Stimulated activated memory B cell treated with anti-CD40 and anti-IgM and Interleukin-4, amounts not matched to agents 10 μg/mL and 1 μg/mL and 100 μg/mL, for 72 hours (primary cell): ENCODE measurements at regions not wholly inside any gene's neighbourhood (a gene's known extent, or its start where the extent isn't known, plus 50 kb on each side); places are given as distances from the start of the nearest gene placed in this dataset.

Experiments used
- ATAC-seq: fragments of 150-1000 bp; cut with Tn5 transposase; 2 replicates; pipeline ENCODE4 v1.10.0; 2021
- H3K27ac Mint-ChIP-seq: one replicate; pipeline ENCODE4 v1.8.0; 2022; ENCODE audit warnings: mild to moderate bottlenecking, mixed read lengths
- H3K27me3 Mint-ChIP-seq: one replicate; pipeline ENCODE4 v1.8.0; 2022; ENCODE audit warnings: mixed read lengths
- H3K36me3 Mint-ChIP-seq: one replicate; pipeline ENCODE4 v1.8.0; 2022; ENCODE audit warnings: mixed read lengths
- H3K4me1 Mint-ChIP-seq: one replicate; pipeline ENCODE4 v1.8.0; 2022; ENCODE audit warnings: mixed read lengths
- H3K4me3 Mint-ChIP-seq: one replicate; pipeline ENCODE4 v1.8.0; 2022; ENCODE audit warnings: mild to moderate bottlenecking, moderate library complexity, mixed read lengths
- H3K9me3 Mint-ChIP-seq: one replicate; pipeline ENCODE4 v1.8.0; 2022; ENCODE audit warnings: mixed read lengths

GRCh38 chr13:97802213-97802612, 151.3 kb upstream of the IPO5 start:
- Mint-ChIP-seq H3K36me3 (no peaks in the 10 kb centered on the region), H3K27ac (no peak overlapping the region), H3K9me3 (no peaks in the 10 kb centered on the region), H3K4me1 (no peaks in the 10 kb centered on the region), H3K27me3 (peaks cover 33% of the 10 kb centered on the region), H3K4me3 (no peak overlapping the region)
- no peak for ATAC-seq

- Mint-ChIP-seq H3K27ac (no peak overlapping the region), H3K36me3 (no peaks in the 10 kb centered on the region), H3K27me3 (peaks cover 19% of the 10 kb centered on the region), H3K4me1 (no peaks in the 10 kb centered on the region), H3K9me3 (peaks cover 7% of the 10 kb centered on the region), H3K4me3 (no peak overlapping the region)
- ATAC-seq, result no peak
Measured at GRCh38 chr13:97809576-97809975, 143.9 kb upstream of the IPO5 start.

- Mint-ChIP-seq H3K4me1 (no peaks in the 10 kb centered on the region), H3K36me3 (no peaks in the 10 kb centered on the region), H3K27me3 (peaks cover 14% of the 10 kb centered on the region), H3K9me3 (peaks cover 10% of the 10 kb centered on the region), H3K27ac (no peak overlapping the region), H3K4me3 (no peak overlapping the region)
- no peak for ATAC-seq
Measured at GRCh38 chr13:97810152-97810551, 143.3 kb upstream of the IPO5 start.

GRCh38 chr13:97822377-97822776, 131.1 kb upstream of the IPO5 start:
- H3K36me3 Mint-ChIP-seq, result no peaks in the 10 kb centered on the region
- H3K4me3 Mint-ChIP-seq, result no peak overlapping the region
- H3K9me3 Mint-ChIP-seq, result peaks cover 3% of the 10 kb centered on the region
- H3K27me3 Mint-ChIP-seq, result peaks cover 8% of the 10 kb centered on the region
- no peak overlapping the region for H3K27ac Mint-ChIP-seq
- H3K4me1 Mint-ChIP-seq, result no peaks in the 10 kb centered on the region
- ATAC-seq, result no peak

- no peak for ATAC-seq
- H3K36me3 Mint-ChIP-seq, result no peaks in the 10 kb centered on the region
- no peaks in the 10 kb centered on the region for H3K27me3 Mint-ChIP-seq
- no peaks in the 10 kb centered on the region for H3K4me1 Mint-ChIP-seq
- H3K4me3 Mint-ChIP-seq, result no peak overlapping the region
- peaks cover 3% of the 10 kb centered on the region for H3K9me3 Mint-ChIP-seq
- no peak overlapping the region for H3K27ac Mint-ChIP-seq
Measured at GRCh38 chr13:97826421-97827012, 127.0 kb upstream of the IPO5 start.

GRCh38 chr13:97834250-97834649, 119.2 kb upstream of the IPO5 start:
- no peak overlapping the region for H3K4me3 Mint-ChIP-seq
- peaks cover 6% of the 10 kb centered on the region for H3K27me3 Mint-ChIP-seq
- no peak for ATAC-seq
- H3K36me3 Mint-ChIP-seq, result no peaks in the 10 kb centered on the region
- H3K9me3 Mint-ChIP-seq, result peaks cover 3% of the 10 kb centered on the region
- no peak overlapping the region for H3K27ac Mint-ChIP-seq
- no peaks in the 10 kb centered on the region for H3K4me1 Mint-ChIP-seq

- ATAC-seq, result no peak
- peaks cover 50% of the 10 kb centered on the region for H3K27me3 Mint-ChIP-seq
- H3K36me3 Mint-ChIP-seq, result no peaks in the 10 kb centered on the region
- H3K4me3 Mint-ChIP-seq, result no peak overlapping the region
- no peaks in the 10 kb centered on the region for H3K9me3 Mint-ChIP-seq
- no peak overlapping the region for H3K27ac Mint-ChIP-seq
- no peaks in the 10 kb centered on the region for H3K4me1 Mint-ChIP-seq
Measured at GRCh38 chr13:97843189-97843588, 110.3 kb upstream of the IPO5 start.

GRCh38 chr13:97844151-97844550, 109.3 kb upstream of the IPO5 start:
- Mint-ChIP-seq H3K27me3 (peaks cover 49% of the 10 kb centered on the region), H3K4me1 (no peaks in the 10 kb centered on the region), H3K36me3 (no peaks in the 10 kb centered on the region), H3K27ac (no peak overlapping the region), H3K9me3 (no peaks in the 10 kb centered on the region), H3K4me3 (no peak overlapping the region)
- peak; percentile 48 for ATAC-seq

GRCh38 chr13:97848886-97849285, 104.6 kb upstream of the IPO5 start:
- Mint-ChIP-seq H3K9me3 (peaks cover 7% of the 10 kb centered on the region), H3K27me3 (peaks cover 21% of the 10 kb centered on the region), H3K4me1 (no peaks in the 10 kb centered on the region), H3K36me3 (no peaks in the 10 kb centered on the region), H3K27ac (no peak overlapping the region), H3K4me3 (no peak overlapping the region)
- ATAC-seq, result no peak

GRCh38 chr13:97849305-97849704, 104.2 kb upstream of the IPO5 start:
- Mint-ChIP-seq H3K27ac (no peak overlapping the region), H3K4me1 (peaks cover 2% of the 10 kb centered on the region), H3K36me3 (no peaks in the 10 kb centered on the region), H3K27me3 (peaks cover 17% of the 10 kb centered on the region), H3K9me3 (peaks cover 7% of the 10 kb centered on the region), H3K4me3 (no peak overlapping the region)
- ATAC-seq, result peak; percentile 80

GRCh38 chr13:97851269-97851668, 102.2 kb upstream of the IPO5 start:
- Mint-ChIP-seq H3K36me3 (no peaks in the 10 kb centered on the region), H3K27ac (no peak overlapping the region), H3K4me1 (peaks cover 7% of the 10 kb centered on the region), H3K9me3 (peaks cover 7% of the 10 kb centered on the region), H3K27me3 (peaks cover 13% of the 10 kb centered on the region), H3K4me3 (no peak overlapping the region)
- no peak for ATAC-seq

- no peaks in the 10 kb centered on the region for H3K36me3 Mint-ChIP-seq
Measured at GRCh38 chr13:97852181-97852874, 101.1 kb upstream of the IPO5 start.

GRCh38 chr13:97853550-97853949, 99.9 kb upstream of the IPO5 start:
- H3K27me3 Mint-ChIP-seq, result peaks cover 13% of the 10 kb centered on the region
- no peak overlapping the region for H3K27ac Mint-ChIP-seq
- H3K36me3 Mint-ChIP-seq, result no peaks in the 10 kb centered on the region
- no peak overlapping the region for H3K4me3 Mint-ChIP-seq
- peaks cover 7% of the 10 kb centered on the region for H3K4me1 Mint-ChIP-seq
- H3K9me3 Mint-ChIP-seq, result peaks cover 7% of the 10 kb centered on the region
- no peak for ATAC-seq

More at GRCh38 chr13:97852181-97852874, 101.1 kb upstream of the IPO5 start:
- Mint-ChIP-seq H3K4me3 (no peak overlapping the region), H3K9me3 (peaks cover 7% of the 10 kb centered on the region), H3K27me3 (peaks cover 13% of the 10 kb centered on the region), H3K27ac (no peak overlapping the region), H3K4me1 (peaks cover 7% of the 10 kb centered on the region)
- no peak for ATAC-seq

GRCh38 chr13:97855570-97856303, 97.7 kb upstream of the IPO5 start:
- Mint-ChIP-seq H3K36me3 (no peaks in the 10 kb centered on the region), H3K27ac (no peak overlapping the region), H3K27me3 (no peaks in the 10 kb centered on the region), H3K4me3 (no peak overlapping the region), H3K9me3 (peaks cover 7% of the 10 kb centered on the region), H3K4me1 (peaks cover 7% of the 10 kb centered on the region)
- no peak for ATAC-seq

- Mint-ChIP-seq H3K4me3 (no peak overlapping the region), H3K4me1 (peaks cover 7% of the 10 kb centered on the region), H3K36me3 (no peaks in the 10 kb centered on the region), H3K9me3 (peaks cover 7% of the 10 kb centered on the region), H3K27ac (no peak overlapping the region), H3K27me3 (no peaks in the 10 kb centered on the region)
- ATAC-seq, result no peak
Measured at GRCh38 chr13:97856304-97856675, 97.2 kb upstream of the IPO5 start.

GRCh38 chr13:97858161-97858560, 95.3 kb upstream of the IPO5 start:
- no peak for ATAC-seq
- Mint-ChIP-seq H3K4me1 (peaks cover 7% of the 10 kb centered on the region), H3K4me3 (no peak overlapping the region), H3K9me3 (peaks cover 5% of the 10 kb centered on the region), H3K27ac (no peak overlapping the region), H3K27me3 (no peaks in the 10 kb centered on the region), H3K36me3 (no peaks in the 10 kb centered on the region)
